Brain pericyte (primary cell): ENCODE measurements at regions not wholly inside any gene's neighbourhood (a gene's known extent, or its start where the extent isn't known, plus 50 kb on each side); places are given as distances from the start of the nearest gene placed in this dataset.
"Not testable (repeated sequence)": the region's sequence is repeated elsewhere in the genome, so short reads cannot be mapped to it uniquely, and the experiment has no call there.

Experiments used
- DNase-seq: peaks from one replicate; pipeline ENCODE4 v3.0.0-alpha.2; 2012; ENCODE audit warnings: low read depth, low spot score

- DNase-seq: no peak
These were observed 437.1 kb upstream of the CBLB start for GRCh38 chr3:106305882-106306435.

GRCh38 chr3:106309274-106309673, 440.5 kb upstream of the CBLB start:
- DNase-seq: no peak

GRCh38 chr3:106309798-106310197, 441.0 kb upstream of the CBLB start:
- not testable (repeated sequence) for DNase-seq

GRCh38 chr3:106317141-106318055, 448.6 kb upstream of the CBLB start:
- DNase-seq: no peak

GRCh38 chr3:106321438-106321837, 452.6 kb upstream of the CBLB start:
- DNase-seq: not testable (repeated sequence)

- DNase-seq: no peak
These were observed 454.8 kb upstream of the CBLB start for GRCh38 chr3:106323586-106323985.

GRCh38 chr3:106326941-106327695, 458.3 kb upstream of the CBLB start:
- DNase-seq: no peak

- DNase-seq: no peak
These were observed 458.8 kb upstream of the CBLB start for GRCh38 chr3:106327696-106328025.

- DNase-seq: no peak
These were observed 459.4 kb upstream of the CBLB start for GRCh38 chr3:106328224-106328623.

- DNase-seq: no peak
These were observed 460.7 kb upstream of the CBLB start for GRCh38 chr3:106329521-106329920.

- no peak for DNase-seq
These were observed 462.8 kb upstream of the CBLB start for GRCh38 chr3:106331636-106332035.

- no peak for DNase-seq
These were observed 463.3 kb upstream of the CBLB start for GRCh38 chr3:106332129-106332528.

- no peak for DNase-seq
These were observed 464.1 kb upstream of the CBLB start for GRCh38 chr3:106332884-106333283.

GRCh38 chr3:106333911-106334618, 465.3 kb upstream of the CBLB start:
- no peak for DNase-seq

GRCh38 chr3:106336619-106337018, 467.8 kb upstream of the CBLB start:
- DNase-seq: no peak

GRCh38 chr3:106337116-106337515, 468.3 kb upstream of the CBLB start:
- DNase-seq: no peak

- no peak for DNase-seq
These were observed 469.9 kb upstream of the CBLB start for GRCh38 chr3:106338582-106339214.

GRCh38 chr3:106339551-106339950, 470.7 kb upstream of the CBLB start:
- DNase-seq: no peak

- no peak for DNase-seq
These were observed 472.3 kb upstream of the CBLB start for GRCh38 chr3:106341087-106341486.

GRCh38 chr3:106341586-106342162, 472.9 kb upstream of the CBLB start:
- no peak for DNase-seq

GRCh38 chr3:106342386-106342785, 473.6 kb upstream of the CBLB start:
- no peak for DNase-seq
